CD14-positive monocyte (primary cell): ENCODE measurements at regions not wholly inside any gene's neighbourhood (a gene's known extent, or its start where the extent isn't known, plus 50 kb on each side); places are given as distances from the start of the nearest gene placed in this dataset.

Experiments
- DNase-seq, 3 donors: peaks; one replicate each; pipeline ENCODE4 v3.0.0-alpha.2; 2011 to 2022
- H2AFZ ChIP-seq: 2 replicates; pipeline ENCODE4 v1.6.0; 2012; ENCODE audit warnings: mild to moderate bottlenecking, low read depth, low read length, inconsistent platforms; ENCODE audit not compliant: insufficient read depth, poor library complexity, severe bottlenecking
- H3K27ac ChIP-seq, 2 donors: 1 replicate in 1 of 2; 2 replicates in 1 of 2; pipeline ENCODE4 v1.5.1; 2012 to 2013; ENCODE audit warnings: low read length in 2 of 2, control low read depth in 1 of 2, inconsistent platforms in 1 of 2, low read depth in 1 of 2, mild to moderate bottlenecking in 1 of 2
- H3K27me3 ChIP-seq, 2 donors: one replicate each; pipeline versions ENCODE4 v1.6.0 to v1.6.1; 2011 to 2013; ENCODE audit warnings: low read length in 2 of 2; ENCODE audit not compliant: control insufficient read depth in 2 of 2, insufficient read depth in 2 of 2
- H3K36me3 ChIP-seq, 2 donors: replicated peaks in 1 of 2; 1 replicate in 1 of 2; 2 replicates in 1 of 2; pipeline versions ENCODE4 v1.5.1 to v1.6.1; 2012 to 2013; ENCODE audit warnings: low read length in 2 of 2, control low read depth in 1 of 2, inconsistent platforms in 1 of 2, mild to moderate bottlenecking in 1 of 2; ENCODE audit not compliant: insufficient read depth in 2 of 2, control insufficient read depth in 1 of 2
- H3K4me1 ChIP-seq, 2 donors: 1 replicate in 1 of 2; 2 replicates in 1 of 2; pipeline versions ENCODE4 v1.5.1 to v1.6.1; 2012 to 2013; ENCODE audit warnings: low read length in 2 of 2, control low read depth in 1 of 2, inconsistent platforms in 1 of 2, mild to moderate bottlenecking in 1 of 2, moderate library complexity in 1 of 2; ENCODE audit not compliant: insufficient read depth in 2 of 2, control insufficient read depth in 1 of 2
- H3K4me2 ChIP-seq: replicated peaks from 2 replicates; pipeline ENCODE3; 2012; ENCODE audit warnings: low read length, moderate library complexity, mild to moderate bottlenecking; ENCODE audit not compliant: poor library complexity, severe bottlenecking; ENCODE audit errors: extremely low read depth
- H3K4me3 ChIP-seq, 3 experiments: fragments of 200-600 bp in 1 of 3; sonication (generic) in 1 of 3; replicated peaks in 1 of 3; 1 replicate in 2 of 3; 2 replicates in 1 of 3; pipeline ENCODE4 v1.5.1; 2011 to 2013; ENCODE audit warnings: low read length in 3 of 3, mild to moderate bottlenecking in 3 of 3, control low read depth in 2 of 3, low read depth in 2 of 3, inconsistent platforms in 1 of 3, moderate library complexity in 1 of 3
- H3K79me2 ChIP-seq: 2 replicates; pipeline ENCODE4 v1.6.0; 2012; ENCODE audit warnings: mild to moderate bottlenecking, control low read depth, inconsistent platforms, low read length, moderate library complexity; ENCODE audit not compliant: insufficient read depth
- H3K9ac ChIP-seq: 2 replicates; pipeline ENCODE4 v1.6.0; 2017; ENCODE audit warnings: low read length, mild to moderate bottlenecking; ENCODE audit not compliant: insufficient read depth, poor library complexity, severe bottlenecking
- H3K9me3 ChIP-seq, 2 donors: replicated peaks in 1 of 2; 1 replicate in 1 of 2; 2 replicates in 1 of 2; pipeline versions ENCODE4 v1.5.1 to v1.6.1; 2012 to 2013; ENCODE audit warnings: low read length in 2 of 2, control low read depth in 1 of 2; ENCODE audit not compliant: control insufficient read depth in 1 of 2, insufficient read depth in 1 of 2
- H4K20me1 ChIP-seq: 2 replicates; pipeline ENCODE4 v1.6.0; 2012; ENCODE audit warnings: mild to moderate bottlenecking, low read length, control low read depth, moderate library complexity; ENCODE audit not compliant: insufficient read depth
- H3K27ac Mint-ChIP-seq, 7 donors: one replicate each; pipeline ENCODE4 v1.8.0; 2020; ENCODE audit warnings: mild to moderate bottlenecking in 7 of 7, mixed read lengths in 7 of 7, moderate library complexity in 6 of 7, inconsistent platforms in 2 of 7
- H3K27me3 Mint-ChIP-seq, 3 donors: one replicate each; pipeline ENCODE4 v1.8.0; 2021 to 2022; ENCODE audit warnings: low read depth in 3 of 3, mild to moderate bottlenecking in 3 of 3, mixed read lengths in 3 of 3, moderate library complexity in 3 of 3, inconsistent platforms in 1 of 3
- H3K36me3 Mint-ChIP-seq, 2 donors: one replicate each; pipeline ENCODE4 v1.8.0; 2020; ENCODE audit warnings: mixed read lengths in 2 of 2, inconsistent platforms in 1 of 2, mild to moderate bottlenecking in 1 of 2
- H3K4me1 Mint-ChIP-seq: one replicate; pipeline ENCODE4 v1.8.0; 2020; ENCODE audit warnings: mild to moderate bottlenecking, mixed read lengths
- H3K4me3 Mint-ChIP-seq, 2 donors: one replicate each; pipeline ENCODE4 v1.8.0; 2020; ENCODE audit warnings: mild to moderate bottlenecking in 2 of 2, mixed read lengths in 2 of 2, moderate library complexity in 1 of 2
- H3K9me3 Mint-ChIP-seq, 7 donors: one replicate each; pipeline ENCODE4 v1.8.0; 2020 to 2022; ENCODE audit warnings: mixed read lengths in 7 of 7, mild to moderate bottlenecking in 6 of 7, moderate library complexity in 6 of 7, inconsistent platforms in 2 of 7
- WGBS: methylation state at CpG from one replicate; pipeline ENCODE4 v1.1.5; 2013; ENCODE audit warnings: missing lambda C conversion rate; ENCODE audit not compliant: insufficient coverage; 5-methylcytosine and 5-hydroxymethylcytosine counted together
- intact Hi-C, 2 donors: fragments of 100-400 bp; cut with micrococcal nuclease; formaldehyde crosslinking; loops; one replicate each; pipeline versions ENCODE4 v1.15.0 to v1.15.1; 2023
- TF ChIP-seq, protein P1 (sequence below): fragments of 200-600 bp; IDR thresholded peaks from one replicate; pipeline ENCODE4 v1.8.0; 2022; ENCODE audit warnings: antibody characterized with exemption, mild to moderate bottlenecking

- H3K4me1 ChIP-seq = no peaks in the 10 kb centered on the region
- no peaks in the 10 kb centered on the region for H3K36me3 ChIP-seq
- intact Hi-C loops = no loop called here
- H3K79me2 ChIP-seq = no peaks in the 10 kb centered on the region
- H3K27me3 Mint-ChIP-seq = no peaks in the 10 kb centered on the region
- no peak overlapping the region for H3K27ac ChIP-seq
- H3K4me3 Mint-ChIP-seq = no peak overlapping the region
- H2AFZ ChIP-seq = no peak overlapping the region
- DNase-seq = no peak
- H3K9me3 Mint-ChIP-seq = no peaks in the 10 kb centered on the region
- H3K27ac Mint-ChIP-seq = no peak overlapping the region
- no peaks in the 10 kb centered on the region for H3K27me3 ChIP-seq
- no peaks in the 10 kb centered on the region for H3K36me3 Mint-ChIP-seq
- H3K4me1 Mint-ChIP-seq = no peaks in the 10 kb centered on the region
- no peak overlapping the region for H3K4me2 ChIP-seq
- TF ChIP-seq, protein P1, sequence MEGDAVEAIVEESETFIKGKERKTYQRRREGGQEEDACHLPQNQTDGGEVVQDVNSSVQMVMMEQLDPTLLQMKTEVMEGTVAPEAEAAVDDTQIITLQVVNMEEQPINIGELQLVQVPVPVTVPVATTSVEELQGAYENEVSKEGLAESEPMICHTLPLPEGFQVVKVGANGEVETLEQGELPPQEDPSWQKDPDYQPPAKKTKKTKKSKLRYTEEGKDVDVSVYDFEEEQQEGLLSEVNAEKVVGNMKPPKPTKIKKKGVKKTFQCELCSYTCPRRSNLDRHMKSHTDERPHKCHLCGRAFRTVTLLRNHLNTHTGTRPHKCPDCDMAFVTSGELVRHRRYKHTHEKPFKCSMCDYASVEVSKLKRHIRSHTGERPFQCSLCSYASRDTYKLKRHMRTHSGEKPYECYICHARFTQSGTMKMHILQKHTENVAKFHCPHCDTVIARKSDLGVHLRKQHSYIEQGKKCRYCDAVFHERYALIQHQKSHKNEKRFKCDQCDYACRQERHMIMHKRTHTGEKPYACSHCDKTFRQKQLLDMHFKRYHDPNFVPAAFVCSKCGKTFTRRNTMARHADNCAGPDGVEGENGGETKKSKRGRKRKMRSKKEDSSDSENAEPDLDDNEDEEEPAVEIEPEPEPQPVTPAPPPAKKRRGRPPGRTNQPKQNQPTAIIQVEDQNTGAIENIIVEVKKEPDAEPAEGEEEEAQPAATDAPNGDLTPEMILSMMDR = no peak
- H3K4me3 ChIP-seq = no peak overlapping the region
- H3K9ac ChIP-seq = no peak overlapping the region
- H4K20me1 ChIP-seq = no peaks in the 10 kb centered on the region
- WGBS = no CpG with 5 or more reads among the region's 1 CpG
- no peaks in the 10 kb centered on the region for H3K9me3 ChIP-seq
Observed at GRCh38 chr5:92181656-92182055, 798.5 kb upstream of the ARRDC3 start.

DNA sequence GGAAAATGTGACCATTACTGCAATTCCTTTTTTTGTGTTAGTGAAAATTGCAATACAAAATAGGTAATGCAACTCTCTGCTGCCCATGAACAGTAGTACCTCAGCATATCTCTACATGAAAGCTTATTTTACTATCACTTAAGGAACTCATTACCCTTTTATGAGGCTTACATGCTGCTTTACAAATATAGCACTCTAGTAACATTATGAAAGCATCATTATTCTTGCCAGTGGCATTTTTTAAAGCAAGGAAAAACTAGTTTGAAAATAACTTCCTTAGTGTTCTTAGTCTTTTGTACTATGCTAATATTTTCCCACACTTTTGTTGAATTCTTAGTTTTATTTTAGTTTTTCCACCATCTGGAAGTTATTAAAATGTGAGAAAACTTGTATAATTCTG, 797.3 kb upstream of the ARRDC3 start:
- Mint-ChIP-seq H3K27me3 (no peaks in the 10 kb centered on the region), H3K4me1 (no peaks in the 10 kb centered on the region), H3K27ac (no peak overlapping the region), H3K9me3 (peaks cover 0 to 2% (median 0%) of the 10 kb centered on the region in 7 donors), H3K36me3 (no peaks in the 10 kb centered on the region), H3K4me3 (no peak overlapping the region)
- Histone ChIP-seq H3K9me3 (no peaks in the 10 kb centered on the region), H3K36me3 (no peaks in the 10 kb centered on the region), H2AFZ (no peak overlapping the region), H3K4me2 (no peak overlapping the region), H3K27ac (no peak overlapping the region), H3K4me1 (no peaks in the 10 kb centered on the region), H4K20me1 (no peaks in the 10 kb centered on the region), H3K79me2 (no peaks in the 10 kb centered on the region), H3K9ac (no peak overlapping the region), H3K27me3 (no peaks in the 10 kb centered on the region), H3K4me3 (no peak overlapping the region)
- TF ChIP-seq, protein P1 = no peak
- no peak for DNase-seq
- intact Hi-C loops = no loop called here
